RCC 7860 (cell line): ENCODE measurements at regions not wholly inside any gene's neighbourhood (a gene's known extent, or its start where the extent isn't known, plus 50 kb on each side); places are given as distances from the start of the nearest gene placed in this dataset.
"Not testable (repeated sequence)": the region's sequence is repeated elsewhere in the genome, so short reads cannot be mapped to it uniquely, and the experiment has no call there.

Experiments used
- DNase-seq: peaks from one replicate; pipeline ENCODE4 v3.0.0-alpha.2; 2015; ENCODE audit warnings: low spot score
- FAIRE-seq: peaks from 2 replicates; lab custom pipeline; 2012; peaks lifted over from hg19 to GRCh38; lab: Jason Lieb, UNC

DNA sequence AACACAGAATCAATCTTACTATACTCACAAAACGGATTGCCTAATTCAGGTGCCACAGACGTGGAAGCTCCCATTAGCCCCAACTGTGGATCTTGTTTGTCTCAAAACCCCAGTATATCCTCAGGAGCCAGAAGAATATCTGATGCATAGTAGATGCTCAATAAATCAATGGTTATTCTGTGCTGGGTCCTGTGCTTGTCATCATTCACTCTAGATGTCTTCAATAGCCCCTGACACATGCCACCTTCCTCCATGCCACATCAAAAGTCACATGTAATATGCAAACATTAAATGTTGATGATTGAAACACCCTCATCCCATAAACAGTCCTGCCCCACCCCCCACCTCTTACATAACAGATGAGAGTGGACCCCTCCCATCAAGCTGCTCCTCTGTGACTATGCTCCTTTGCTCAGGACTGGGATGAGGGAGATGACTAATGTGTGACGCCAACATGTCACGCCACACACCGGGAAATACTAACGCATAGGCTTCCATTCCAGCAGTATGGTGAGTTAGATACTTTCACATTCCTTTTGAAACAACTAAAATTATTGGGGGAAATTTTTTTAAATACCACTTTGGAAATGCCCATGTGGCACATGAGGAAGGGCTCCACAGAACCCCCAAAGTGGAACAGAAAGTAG is 267.6 kb upstream of the SDK2 start:
- DNase-seq (no peak), FAIRE-seq (no peak)

DNA sequence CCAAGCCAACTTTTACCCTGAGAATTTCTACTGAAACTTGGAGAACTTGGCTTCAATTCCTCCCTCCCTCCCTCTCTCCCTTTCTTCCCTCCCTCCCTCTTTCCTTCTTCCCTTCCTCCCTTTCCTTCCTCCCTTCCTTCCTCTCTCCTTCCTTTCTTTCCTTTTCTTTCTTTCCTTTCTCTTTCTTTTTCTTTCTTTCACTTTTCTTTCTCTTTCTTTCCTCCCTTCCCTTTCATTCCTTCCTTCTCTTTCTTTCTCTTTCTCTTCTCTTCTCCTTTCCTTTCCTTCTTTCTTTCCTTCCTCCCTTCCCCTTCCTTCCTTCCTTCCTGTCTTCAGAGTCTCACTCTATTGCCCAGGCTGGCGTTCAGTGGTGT is 268.1 kb upstream of the SDK2 start:
- DNase-seq, result no peak
- no peak for FAIRE-seq

DNA sequence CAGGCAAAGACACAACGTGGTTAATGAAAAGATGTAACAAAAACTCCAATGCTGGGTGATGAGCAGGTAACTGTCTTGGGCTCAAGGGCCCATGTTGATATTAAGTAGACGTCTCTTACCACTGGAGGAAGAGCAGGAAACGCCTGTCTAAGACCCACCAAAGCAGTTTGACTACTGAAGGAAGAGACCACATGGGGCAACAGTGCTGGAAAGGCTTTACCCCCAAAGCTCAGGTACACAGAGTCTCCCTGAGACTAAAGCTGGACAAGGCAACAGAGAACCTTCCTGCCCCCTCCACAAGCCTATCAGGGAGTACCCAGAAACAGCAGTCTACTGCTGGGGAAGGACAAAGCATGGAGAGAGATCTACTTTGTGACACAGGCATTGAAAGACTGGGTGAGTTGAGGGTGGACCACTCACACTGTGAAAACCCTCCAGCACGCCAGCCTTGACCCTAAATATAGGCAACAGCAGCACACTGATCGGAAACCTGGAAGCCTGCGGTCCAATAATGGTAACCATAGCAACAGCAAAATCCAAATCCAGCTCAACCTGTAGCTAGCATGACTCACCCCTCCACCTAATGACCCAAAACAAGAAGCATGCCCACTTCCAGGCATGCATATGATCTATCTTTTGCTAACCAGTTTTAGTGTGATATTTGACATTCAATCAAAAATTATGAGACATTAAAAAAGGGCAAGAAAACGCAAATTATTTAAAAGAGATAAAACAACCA is 270.5 kb upstream of the SDK2 start:
- FAIRE-seq, result no peak
- no peak for DNase-seq

DNA sequence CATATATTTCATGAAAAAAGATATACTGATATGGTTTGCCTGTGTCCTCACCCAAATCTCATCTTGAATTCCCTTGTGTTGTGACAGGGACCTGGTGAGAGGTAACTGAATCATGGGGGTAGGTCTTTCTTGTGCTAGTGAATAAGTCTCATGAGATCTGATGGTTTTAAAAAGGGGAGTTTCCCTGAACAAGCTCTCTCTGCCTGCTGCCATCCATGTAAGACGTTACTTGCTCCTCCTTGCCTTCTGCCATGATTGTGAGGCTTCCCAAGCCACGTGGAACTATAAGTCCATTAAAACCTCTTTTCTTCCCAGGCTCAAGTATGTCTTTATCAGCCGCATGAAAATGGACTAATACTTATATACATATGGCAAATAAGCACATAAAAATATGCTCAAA is 274.8 kb upstream of the SDK2 start:
- not testable (repeated sequence) for FAIRE-seq, DNase-seq

DNA sequence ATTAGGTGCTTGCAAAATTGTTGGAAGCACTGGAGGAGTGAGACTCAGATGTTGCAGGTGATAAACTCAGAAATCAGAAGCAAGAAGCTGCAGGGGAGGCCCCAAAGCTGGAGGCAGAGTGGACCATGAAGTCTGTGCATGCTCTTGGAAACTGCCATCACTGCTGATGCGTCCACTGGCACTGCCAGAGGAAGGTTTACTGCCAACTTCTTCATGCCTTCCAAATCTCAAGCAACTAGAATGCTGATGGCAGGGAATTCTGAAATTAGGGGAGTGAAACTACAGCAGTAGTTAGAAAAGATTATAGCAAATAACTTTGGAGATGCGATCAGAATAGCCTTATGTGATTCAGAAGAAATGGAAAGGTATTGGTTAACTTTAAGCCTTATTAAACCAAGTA is 277.1 kb upstream of the SDK2 start:
- DNase-seq, result no peak
- FAIRE-seq, result no peak

DNA sequence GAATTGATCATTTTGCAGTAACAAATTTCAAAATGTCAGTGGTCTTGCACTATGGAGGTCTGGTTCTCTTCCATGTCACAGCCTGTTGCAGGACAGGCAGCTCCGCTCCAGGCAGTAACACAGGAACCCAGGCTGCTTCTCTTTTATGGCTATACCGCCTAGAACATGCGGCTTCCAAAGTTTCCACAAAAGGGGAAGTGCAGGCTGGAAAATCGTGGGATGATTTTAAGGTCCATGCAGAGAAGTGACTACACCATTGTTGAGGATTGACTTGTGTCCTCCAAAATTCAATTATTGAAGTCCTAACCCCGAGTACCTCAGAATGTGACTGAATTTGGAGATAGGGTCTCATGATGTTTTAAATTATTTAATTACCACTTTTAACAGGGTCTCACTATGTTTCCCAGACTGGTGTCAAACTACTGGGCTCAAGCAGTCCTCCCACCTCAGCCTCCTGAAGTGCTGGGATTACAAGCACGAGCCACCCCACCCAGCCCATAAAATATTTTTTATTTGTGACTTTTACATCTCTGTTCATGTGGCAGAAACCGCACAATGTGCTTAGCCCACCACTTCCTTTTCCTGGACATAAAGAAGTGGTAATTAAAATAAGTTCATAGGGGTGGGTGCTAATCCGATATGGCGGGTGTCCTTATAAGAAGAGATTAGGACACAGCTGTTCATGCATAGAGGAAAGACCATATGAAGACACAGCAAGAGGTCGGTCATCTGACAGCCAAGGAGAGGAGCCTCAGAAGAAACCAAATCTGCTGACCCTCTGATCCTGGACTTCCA is 279.2 kb upstream of the RPL38 start:
- no peak for DNase-seq
- FAIRE-seq, result no peak

DNA sequence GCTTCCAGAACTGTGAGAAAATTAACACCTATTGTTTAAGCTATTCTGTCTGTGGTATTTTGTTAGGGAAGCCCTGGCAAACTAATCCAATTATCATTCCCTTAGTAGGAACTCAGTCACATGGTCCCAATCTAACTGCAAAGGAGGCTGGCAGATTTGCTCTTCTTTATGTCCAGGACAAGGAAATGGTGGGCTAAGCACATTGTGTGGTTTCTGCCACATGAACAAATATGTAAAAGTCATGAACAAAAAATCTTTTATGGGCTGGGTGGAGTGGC is 278.6 kb upstream of the RPL38 start:
- FAIRE-seq (no peak), DNase-seq (no peak)

DNA sequence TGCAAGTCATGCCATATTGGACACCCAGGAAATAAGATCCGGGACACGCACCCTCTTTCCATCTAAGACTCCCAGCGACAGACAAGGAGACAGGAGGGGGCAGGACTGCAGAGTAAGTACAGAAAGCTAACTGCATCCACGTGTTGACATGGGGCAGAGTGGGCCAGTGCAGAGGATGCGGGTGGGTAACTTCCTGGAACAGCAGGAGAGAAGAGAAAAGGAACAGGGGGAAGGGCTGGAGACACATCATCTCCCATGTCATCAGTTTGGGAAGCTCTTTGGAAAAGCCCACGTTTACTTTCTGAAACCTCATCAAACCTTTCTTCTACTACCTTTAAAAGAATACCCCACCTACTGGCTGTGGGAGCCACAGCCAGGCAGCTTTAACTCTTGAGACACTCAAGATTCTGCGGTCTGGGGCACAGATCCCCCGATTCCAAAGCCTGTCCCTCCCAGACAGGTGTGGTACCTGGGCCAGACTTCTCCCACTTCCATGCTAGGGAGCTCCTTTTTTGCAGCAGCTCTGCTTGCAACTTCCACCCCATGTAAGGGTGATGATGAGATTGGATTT is 273.5 kb upstream of the RPL38 start:
- no peak for FAIRE-seq

DNA sequence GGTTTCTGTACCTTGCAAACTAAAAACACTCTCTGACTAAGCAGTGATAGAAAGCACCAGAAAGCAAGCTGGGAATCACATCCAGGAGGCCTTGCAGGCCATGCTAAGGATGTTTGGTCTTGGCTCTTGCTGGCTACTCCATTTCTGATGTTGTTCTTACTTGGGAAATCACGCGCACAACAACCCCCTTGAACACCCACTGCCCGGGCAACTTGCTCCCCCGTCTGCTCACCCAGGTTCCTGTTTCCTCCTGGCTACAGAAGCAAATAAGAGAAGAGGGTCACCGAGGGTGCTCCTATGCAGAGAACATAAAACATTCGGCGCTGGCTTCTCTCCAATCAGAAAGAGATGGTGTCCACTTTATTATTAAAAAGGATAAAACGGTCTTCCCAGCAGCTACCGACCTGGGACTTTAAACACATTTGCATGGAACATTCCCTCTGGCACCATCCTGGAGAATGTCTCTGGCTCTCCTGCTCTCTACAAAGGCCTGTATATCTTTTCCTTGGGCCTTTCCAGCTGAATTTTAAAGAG is 271.2 kb upstream of the RPL38 start:
- no peak for FAIRE-seq
- no peak for DNase-seq

More for the DNA sequence above, 273.5 kb upstream of the RPL38 start:
- no peak for DNase-seq

DNA sequence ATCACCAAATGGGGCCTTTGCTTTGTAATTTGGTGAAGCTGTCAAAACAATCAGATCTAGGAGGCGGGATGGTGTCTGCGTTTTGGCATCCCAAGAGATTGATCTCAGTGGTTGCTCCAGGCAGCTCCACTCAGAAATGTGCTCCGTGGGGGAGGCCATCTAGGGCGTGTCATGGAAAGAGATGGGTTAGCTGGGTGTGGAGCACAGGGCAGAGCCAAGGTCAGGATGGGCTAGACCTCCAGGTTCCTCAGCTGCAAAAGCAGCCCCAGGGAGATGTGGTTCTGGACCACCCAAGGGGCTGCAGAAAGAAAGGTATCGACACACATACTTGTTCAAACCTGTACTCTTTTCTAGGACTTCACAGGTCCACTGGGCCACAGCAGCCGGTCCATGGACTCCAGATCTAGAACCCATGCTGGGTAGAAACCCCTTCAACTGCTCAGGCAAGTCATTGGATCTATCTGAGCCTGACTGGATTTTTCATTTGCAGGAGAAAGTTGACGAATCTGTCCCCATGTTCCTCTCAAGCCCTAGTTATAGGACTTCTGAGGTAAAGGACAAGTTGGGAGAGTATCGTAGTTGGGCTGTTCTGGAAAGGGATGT is 270.2 kb upstream of the RPL38 start:
- DNase-seq (no peak), FAIRE-seq (no peak)

DNA sequence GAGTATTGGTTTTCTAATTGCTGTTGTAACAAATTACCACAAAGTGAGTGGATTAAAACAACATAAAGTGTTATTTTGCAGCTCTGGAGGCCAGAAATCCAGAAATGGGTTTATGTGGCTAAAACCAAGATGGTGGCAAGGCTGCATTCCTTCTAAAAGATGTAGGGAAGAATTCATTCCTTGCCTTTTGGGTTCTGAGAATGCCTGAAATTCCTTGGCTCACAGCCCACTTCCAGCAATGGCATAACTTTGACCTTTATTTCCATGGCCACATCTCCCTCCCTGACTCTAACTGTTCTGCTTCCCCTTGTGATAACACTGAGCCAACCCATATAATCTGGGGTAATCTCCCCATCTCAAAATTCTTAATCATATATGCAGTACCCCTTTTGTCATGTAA is 269.6 kb upstream of the RPL38 start:
- no peak for DNase-seq
- no peak for FAIRE-seq

DNA sequence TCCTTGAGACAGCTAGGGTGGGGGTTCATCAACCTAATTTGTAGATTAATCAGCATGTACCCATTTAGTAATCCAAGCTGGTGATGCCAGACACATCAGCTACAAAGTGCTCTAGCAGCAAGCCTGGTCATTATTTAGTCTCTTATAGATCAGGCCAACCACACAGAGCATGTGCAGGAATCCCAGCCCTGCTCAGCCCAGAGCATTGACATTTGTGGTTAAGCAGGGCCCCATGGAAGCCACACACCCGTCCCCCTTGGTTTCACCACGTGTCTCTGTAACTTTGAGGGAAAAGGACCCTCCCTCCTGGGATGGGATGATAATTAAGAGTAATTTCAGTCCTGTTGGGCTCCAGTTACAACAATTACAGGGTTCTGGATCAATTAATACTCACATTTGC is 268.8 kb upstream of the RPL38 start:
- no peak for FAIRE-seq
- no peak for DNase-seq

DNA sequence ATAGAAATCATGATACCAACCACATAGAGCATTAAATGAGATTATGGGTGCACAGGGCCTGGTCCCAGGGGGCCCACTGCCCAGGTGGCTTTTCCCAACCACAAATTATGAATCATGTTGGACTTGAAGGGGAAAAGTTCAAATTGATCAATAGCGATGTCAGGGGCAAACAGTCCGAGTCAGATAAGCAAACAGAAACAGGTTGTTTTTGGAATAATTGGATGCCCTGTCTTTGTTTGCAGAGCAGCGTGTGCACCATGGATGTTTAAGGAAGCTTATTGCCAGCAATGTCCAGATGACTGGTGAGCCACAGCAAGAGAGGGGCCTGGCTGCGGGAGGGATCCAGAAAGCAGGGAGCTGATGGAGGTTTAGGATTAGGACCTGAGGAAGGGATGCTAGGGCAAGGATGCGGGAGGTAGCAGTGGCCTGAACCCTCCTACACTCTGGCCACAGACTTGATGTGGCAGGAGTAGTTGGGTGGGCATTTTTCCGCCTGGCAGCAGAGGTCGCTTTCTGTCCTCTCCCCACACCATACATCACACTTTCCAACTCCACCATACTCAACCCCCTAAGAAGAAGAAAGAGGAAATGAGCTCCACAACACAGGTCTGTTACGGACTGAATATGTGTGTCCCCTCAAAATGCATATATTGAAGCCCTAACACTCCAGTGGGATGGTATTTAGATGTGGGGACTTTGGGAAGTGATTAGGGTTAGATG is 266.4 kb upstream of the RPL38 start:
- no peak for FAIRE-seq
- DNase-seq, result no peak

DNA sequence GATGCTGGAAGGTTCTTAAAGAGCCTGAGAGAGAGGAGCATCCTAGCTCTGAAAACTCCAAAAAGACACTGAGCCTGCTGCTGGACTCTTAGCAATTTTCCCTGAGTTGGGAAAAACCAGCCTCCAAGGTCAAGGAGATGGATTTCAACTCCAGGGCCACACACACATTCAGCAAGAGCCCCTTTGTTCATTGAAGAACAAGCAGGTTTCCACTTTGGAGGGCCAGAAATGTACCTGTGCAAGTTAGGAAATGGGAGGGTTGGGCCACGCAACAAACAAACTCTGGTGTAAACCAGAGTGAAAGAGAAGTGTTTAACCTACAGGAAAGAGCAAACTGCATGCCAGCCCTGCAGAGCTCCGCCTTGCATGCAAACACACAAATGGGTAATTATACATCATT is 264.8 kb upstream of the RPL38 start:
- no peak for FAIRE-seq
- no peak for DNase-seq

DNA sequence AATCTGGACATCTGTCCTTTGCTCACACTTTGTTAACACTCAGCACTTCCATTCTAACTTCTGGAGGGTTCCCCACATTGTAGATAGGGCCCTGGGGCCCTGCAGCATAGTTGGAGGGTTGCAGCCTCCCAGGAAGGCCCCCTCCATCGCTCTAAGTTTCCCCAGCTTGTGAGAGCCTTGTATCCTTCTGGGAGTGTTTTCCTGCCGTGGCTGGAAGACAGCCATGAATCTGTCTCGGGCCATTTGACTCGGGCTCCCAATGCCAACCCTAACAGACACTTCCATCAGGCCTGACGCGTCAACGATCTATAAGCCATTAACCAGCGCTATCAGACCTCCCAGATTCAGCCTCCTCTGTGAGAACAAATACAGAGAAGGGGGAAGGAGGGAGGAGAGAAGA is 263.7 kb upstream of the RPL38 start:
- DNase-seq, result no peak
- FAIRE-seq, result no peak

DNA sequence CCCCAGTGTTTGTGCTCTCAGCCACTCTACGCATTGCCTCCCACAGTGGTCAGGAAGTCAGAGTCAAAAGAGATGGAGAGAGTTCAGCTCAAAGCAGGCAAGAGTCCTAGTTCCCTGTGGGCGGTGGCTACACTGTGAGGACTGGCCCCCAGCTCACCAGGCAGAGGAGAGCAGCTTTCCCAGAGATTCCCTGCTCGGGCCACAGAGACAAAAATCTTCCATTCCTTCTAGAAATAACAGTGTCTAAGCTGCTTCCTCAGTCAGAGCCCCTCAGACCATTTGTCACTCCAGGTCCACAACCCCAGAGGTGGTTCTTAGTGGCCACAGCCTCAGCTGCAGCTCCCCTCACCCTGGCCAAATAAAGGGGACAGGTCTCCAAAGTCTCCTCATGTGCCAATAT is 263.0 kb upstream of the RPL38 start:
- DNase-seq, result no peak
- FAIRE-seq, result no peak

DNA sequence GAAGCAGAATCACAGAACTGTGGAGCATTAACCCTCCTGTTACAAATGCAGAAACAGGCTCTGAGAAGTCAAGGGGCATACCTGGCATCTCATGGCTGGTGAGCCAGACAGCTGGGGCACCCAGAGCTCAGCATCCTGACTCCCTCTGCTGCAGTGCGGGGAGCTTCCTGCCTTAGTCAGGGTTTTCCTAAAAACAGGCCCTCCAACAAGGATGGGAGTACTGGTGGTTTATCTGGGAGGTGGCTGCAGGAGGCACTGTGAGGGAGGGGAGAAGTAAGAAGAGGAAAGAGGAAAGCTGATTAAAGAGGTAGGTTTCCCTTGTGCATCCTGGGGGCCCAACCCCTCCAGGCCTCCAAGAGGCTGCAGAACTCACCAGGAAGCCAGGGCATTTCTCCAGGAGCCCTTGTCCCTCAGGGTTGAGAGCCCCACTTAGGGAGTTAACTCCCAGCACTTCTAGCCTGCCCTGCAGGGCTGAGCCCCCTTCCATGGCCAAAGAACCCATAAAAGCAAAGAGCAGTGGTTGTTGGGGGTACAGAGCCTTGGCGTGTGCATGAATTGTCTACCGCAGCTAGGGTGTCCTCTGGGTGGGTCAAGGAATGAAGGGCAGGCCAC is 261.5 kb upstream of the RPL38 start:
- no peak for FAIRE-seq
- no peak for DNase-seq

DNA sequence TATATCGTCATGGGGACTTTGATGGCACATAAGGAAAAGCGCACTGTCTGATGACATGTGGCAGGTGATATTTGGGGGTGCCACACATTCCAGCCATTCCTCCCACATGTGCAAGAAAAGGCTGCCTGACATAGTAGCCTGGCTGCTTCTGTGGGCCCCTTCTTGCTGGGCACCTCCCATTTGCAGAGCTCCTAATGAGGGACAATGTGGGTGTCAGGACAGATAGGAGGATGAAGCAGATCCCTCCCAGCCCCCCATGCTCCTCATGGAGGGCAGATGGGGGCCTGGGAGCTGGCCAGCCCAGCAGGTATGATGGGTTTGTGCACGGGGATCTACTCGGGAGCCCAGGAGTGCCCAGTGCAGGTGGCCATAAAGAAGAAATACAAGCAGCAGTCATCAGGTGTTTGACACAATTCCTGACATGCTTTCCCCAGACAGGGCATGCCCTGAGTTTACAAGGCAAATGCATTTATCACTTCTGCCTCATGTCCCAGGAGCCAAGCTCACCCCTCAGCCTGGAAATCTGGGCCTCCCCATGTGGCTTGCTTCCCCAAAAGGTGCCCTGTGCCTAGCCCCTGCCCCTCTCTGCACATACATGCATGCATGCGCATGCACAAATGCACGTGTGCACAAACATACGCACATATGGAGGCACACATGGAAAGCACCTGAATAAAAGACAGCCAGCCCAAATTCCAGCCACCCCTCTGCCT is 260.6 kb upstream of the RPL38 start:
- FAIRE-seq, result no peak
- no peak for DNase-seq

DNA sequence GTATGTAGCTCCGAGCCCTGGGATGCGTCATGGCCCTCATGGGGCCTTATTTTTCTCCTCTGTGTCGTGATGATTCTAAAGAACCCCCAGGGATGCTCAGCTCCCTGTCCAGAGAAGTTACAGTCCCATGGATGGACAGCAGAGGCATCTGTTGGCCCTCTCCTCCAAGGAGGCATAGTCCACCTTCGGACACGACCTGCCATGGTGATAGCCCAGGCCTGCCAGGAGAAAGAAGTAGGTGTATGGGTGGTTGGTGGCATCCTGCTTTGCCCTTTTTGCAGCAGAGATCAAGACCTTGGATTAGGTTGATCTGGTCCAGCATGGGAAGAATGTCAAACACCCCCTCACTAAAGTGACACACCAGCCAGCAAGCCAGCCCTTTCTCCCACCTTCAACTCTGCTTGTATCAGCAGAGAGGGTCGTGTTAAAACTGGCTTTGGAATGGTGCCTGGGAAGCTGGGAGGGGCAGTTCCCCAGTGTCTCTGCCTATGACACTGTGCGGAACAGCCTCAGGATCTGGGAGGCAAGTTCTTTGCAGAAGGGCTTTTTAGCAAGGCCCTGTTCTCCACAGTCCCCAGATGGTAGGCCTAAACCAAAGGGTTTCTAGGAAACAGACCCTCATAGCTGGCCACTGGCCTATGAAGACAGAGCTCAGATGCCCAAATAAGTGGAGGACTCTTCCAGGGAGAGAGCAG is 259.9 kb upstream of the RPL38 start:
- FAIRE-seq (no peak), DNase-seq (no peak)
